ENCODE measurements at regions not wholly inside any gene's neighbourhood (a gene's known extent, or its start where the extent isn't known, plus 50 kb on each side); places are given as distances from the start of the nearest gene placed in this dataset.

- intact Hi-C loops (cut with DNase I; ENCODE audit: low total_unique reads) (no loop called here), in situ Hi-C loops (cut with MboI; ENCODE audit: low sequenced_read_pairs in 4 of 4) (loop anchor here in 1 of 4 donors (25.0 kb wide), 1 partner anchor 90 kb away; no protein-coding TSS in a partner anchor)
- H3K27me3 ChIP-seq, result no peaks in the 10 kb centered on the region
- H3K4me1 ChIP-seq, result no peaks in the 10 kb centered on the region
- no peak for ATAC-seq
- DNase-seq, result no peak
- TF ChIP-seq CTCF (IDR thresholded peaks at IDR 0.05 in 4 of 5, conservative IDR thresholded peaks at IDR 0.05 in 1 of 5) (no peak), POLR2A (IDR thresholded peaks at IDR 0.05) (no peak)
- no peaks in the 10 kb centered on the region for H3K9me3 ChIP-seq
- no peaks in the 10 kb centered on the region for H3K36me3 ChIP-seq
- no peak overlapping the region for H3K4me3 ChIP-seq
- H3K27ac ChIP-seq, result no peak overlapping the region
Observed at GRCh38 chr15:29322415-29322814, 52.8 kb upstream of the NSMCE3 start.

DNA sequence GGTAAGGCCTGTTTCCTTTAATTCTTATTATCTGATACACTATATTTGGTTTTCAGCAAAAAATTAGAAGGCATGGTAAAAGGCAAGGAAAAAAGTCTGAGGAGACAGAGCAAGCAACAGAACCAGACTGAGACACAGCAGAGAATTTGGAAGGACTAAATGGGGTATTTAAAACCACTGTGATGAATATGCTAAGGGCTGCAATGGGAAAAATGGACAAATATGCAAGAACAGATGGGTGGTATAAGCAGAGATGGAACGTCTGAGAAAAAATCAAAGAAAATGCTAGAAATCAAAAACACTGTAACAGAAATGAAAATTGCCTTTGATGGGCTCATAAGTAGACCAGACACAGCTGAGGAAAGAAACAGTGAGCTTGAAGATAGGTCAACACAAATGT, 50.8 kb upstream of the NSMCE3 start:
- Histone ChIP-seq H3K9me3 (no peaks in the 10 kb centered on the region), H3K27ac (no peak overlapping the region), H3K4me1 (no peaks in the 10 kb centered on the region), H3K36me3 (no peaks in the 10 kb centered on the region), H3K27me3 (no peaks in the 10 kb centered on the region), H3K4me3 (no peak overlapping the region)
- ATAC-seq (no peak), DNase-seq (no peak)
- in situ Hi-C loops (cut with MboI; ENCODE audit: low sequenced_read_pairs in 4 of 4) (loop anchor here in 1 of 4 donors (25.0 kb wide), 1 partner anchor 92 kb away; no protein-coding TSS in a partner anchor), intact Hi-C loops (cut with DNase I; ENCODE audit: low total_unique reads) (no loop called here)
- TF ChIP-seq CTCF (IDR thresholded peaks at IDR 0.05 in 4 of 5, conservative IDR thresholded peaks at IDR 0.05 in 1 of 5) (no peak), POLR2A (IDR thresholded peaks at IDR 0.05) (no peak)

GRCh38 chr15:29319823-29320222, 50.2 kb upstream of the NSMCE3 start:
- H3K4me3 ChIP-seq, result no peak overlapping the region
- no peaks in the 10 kb centered on the region for H3K9me3 ChIP-seq
- no peaks in the 10 kb centered on the region for H3K27me3 ChIP-seq
- intact Hi-C loops (cut with DNase I; ENCODE audit: low total_unique reads) (no loop called here), in situ Hi-C loops (cut with MboI; ENCODE audit: low sequenced_read_pairs in 4 of 4) (loop anchor here in 1 of 4 donors (25.0 kb wide), 1 partner anchor 92 kb away; no protein-coding TSS in a partner anchor)
- DNase-seq, result no peak
- H3K27ac ChIP-seq, result no peak overlapping the region
- H3K36me3 ChIP-seq, result no peaks in the 10 kb centered on the region
- TF ChIP-seq POLR2A (IDR thresholded peaks at IDR 0.05) (no peak), CTCF (IDR thresholded peaks at IDR 0.05 in 4 of 5, conservative IDR thresholded peaks at IDR 0.05 in 1 of 5) (no peak)
- ATAC-seq, result no peak
- no peaks in the 10 kb centered on the region for H3K4me1 ChIP-seq
